ENCODE measurements at regions not wholly inside any gene's neighbourhood (a gene's known extent, or its start where the extent isn't known, plus 50 kb on each side); places are given as distances from the start of the nearest gene placed in this dataset.

- BruUV-seq (replicated peaks) = no TSS peak
- Mint-ChIP-seq H3K9me3 (ENCODE audit: unreplicated experiment) (peaks cover 8% of the 10 kb centered on the region), H3K4me3 (ENCODE audit: unreplicated experiment) (no peak overlapping the region), H3K27ac (ENCODE audit: low read depth, unreplicated experiment) (peak overlapping the region; percentile 5), H3K4me1 (ENCODE audit: insufficient read depth, unreplicated experiment) (peaks cover 20% of the 10 kb centered on the region), H3K36me3 (ENCODE audit: insufficient read depth, unreplicated experiment) (peaks cover 7% of the 10 kb centered on the region), H3K27me3 (ENCODE audit: insufficient read depth, unreplicated experiment) (no peaks in the 10 kb centered on the region)
- ChIA-PET POLR2A (interaction anchor here (0.6 to 2.4 kb wide), 4 partner anchors 17 to 60 kb away, joined by 3 to 18 read pairs (median 8); no protein-coding TSS in a partner anchor), CTCF (interaction anchor here (0.7 to 1.1 kb wide), 5 partner anchors 33 to 131 kb away, joined by 3 to 6 read pairs (median 3); no protein-coding TSS in a partner anchor)
- intact Hi-C loops (cut with micrococcal nuclease) = no loop called here
- no peak for TF ChIP-seq CTCF (IDR thresholded peaks at IDR 0.05; ENCODE audit: unreplicated experiment)
- DNase-seq (ENCODE audit: unreplicated experiment) = no peak
Measured at GRCh38 chr1:232726048-232726779, 79.0 kb upstream of the MAP10 start.

GRCh38 chr1:232728507-232729263 is 76.5 kb upstream of the MAP10 start:
- no peak for TF ChIP-seq CTCF (IDR thresholded peaks at IDR 0.05; ENCODE audit: unreplicated experiment)
- Mint-ChIP-seq H3K4me1 (ENCODE audit: insufficient read depth, unreplicated experiment) (peaks cover 13% of the 10 kb centered on the region), H3K4me3 (ENCODE audit: unreplicated experiment) (no peak overlapping the region), H3K36me3 (ENCODE audit: insufficient read depth, unreplicated experiment) (peaks cover 7% of the 10 kb centered on the region), H3K9me3 (ENCODE audit: unreplicated experiment) (peaks cover 8% of the 10 kb centered on the region), H3K27ac (ENCODE audit: low read depth, unreplicated experiment) (no peak overlapping the region), H3K27me3 (ENCODE audit: insufficient read depth, unreplicated experiment) (no peaks in the 10 kb centered on the region)
- no peak for DNase-seq (ENCODE audit: unreplicated experiment)
- intact Hi-C loops (cut with micrococcal nuclease) = no loop called here
- ChIA-PET POLR2A (interaction anchor here (0.7 to 2.4 kb wide), 3 partner anchors 21 to 39 kb away, joined by 3 to 10 read pairs (median 5); no protein-coding TSS in a partner anchor), CTCF (interaction anchor here (1.1 kb wide), 1 partner anchor 25 kb away, joined by 5 read pairs; no protein-coding TSS in a partner anchor)
- BruUV-seq (replicated peaks) = no TSS peak

GRCh38 chr1:232732344-232732910 is 72.8 kb upstream of the MAP10 start:
- Mint-ChIP-seq H3K9me3 (ENCODE audit: unreplicated experiment) (peaks cover 8% of the 10 kb centered on the region), H3K27ac (ENCODE audit: low read depth, unreplicated experiment) (no peak overlapping the region), H3K4me3 (ENCODE audit: unreplicated experiment) (no peak overlapping the region), H3K36me3 (ENCODE audit: insufficient read depth, unreplicated experiment) (no peaks in the 10 kb centered on the region), H3K27me3 (ENCODE audit: insufficient read depth, unreplicated experiment) (no peaks in the 10 kb centered on the region), H3K4me1 (ENCODE audit: insufficient read depth, unreplicated experiment) (no peaks in the 10 kb centered on the region)
- BruUV-seq (replicated peaks) = no TSS peak
- CTCF ChIA-PET = interaction anchor here (0.7 to 1.0 kb wide), 2 partner anchors 57 to 150 kb away, joined by 3 read pairs; no protein-coding TSS in a partner anchor
- TF ChIP-seq CTCF (IDR thresholded peaks at IDR 0.05; ENCODE audit: unreplicated experiment) = no peak
- POLR2A ChIA-PET = interaction anchor here (0.6 to 1.5 kb wide), 3 partner anchors 9 to 35 kb away, joined by 3 to 6 read pairs (median 5); no protein-coding TSS in a partner anchor
- intact Hi-C loops (cut with micrococcal nuclease) = no loop called here
- DNase-seq (ENCODE audit: unreplicated experiment) = no peak

GRCh38 chr1:232737917-232738316 is 67.3 kb upstream of the MAP10 start:
- Mint-ChIP-seq H3K36me3 (ENCODE audit: insufficient read depth, unreplicated experiment) (no peaks in the 10 kb centered on the region), H3K4me1 (ENCODE audit: insufficient read depth, unreplicated experiment) (no peaks in the 10 kb centered on the region), H3K27me3 (ENCODE audit: insufficient read depth, unreplicated experiment) (no peaks in the 10 kb centered on the region), H3K4me3 (ENCODE audit: unreplicated experiment) (no peak overlapping the region), H3K9me3 (ENCODE audit: unreplicated experiment) (no peaks in the 10 kb centered on the region), H3K27ac (ENCODE audit: low read depth, unreplicated experiment) (no peak overlapping the region)
- TF ChIP-seq CTCF (IDR thresholded peaks at IDR 0.05; ENCODE audit: unreplicated experiment) = no peak
- intact Hi-C loops (cut with micrococcal nuclease) = no loop called here
- POLR2A ChIA-PET = interaction anchor here (1.0 to 2.1 kb wide), 2 partner anchors 12 to 92 kb away, joined by 3 to 7 read pairs; no protein-coding TSS in a partner anchor
- DNase-seq (ENCODE audit: unreplicated experiment) = no peak
- no TSS peak for BruUV-seq (replicated peaks)
- CTCF ChIA-PET = interaction anchor here (0.7 to 1.6 kb wide), 3 partner anchors 16 to 1777 kb away, joined by 4 read pairs; no protein-coding TSS in a partner anchor

Data from MCF 10A (cell line).